ENCODE measurements at regions not wholly inside any gene's neighbourhood (a gene's known extent, or its start where the extent isn't known, plus 50 kb on each side); places are given as distances from the start of the nearest gene placed in this dataset.
A peak's percentile ranks its signal among the peaks of the same experiment; 100 is the strongest.
"Not testable (repeated sequence)": the region's sequence is repeated elsewhere in the genome, so short reads cannot be mapped to it uniquely, and the experiment has no call there.

GRCh38 chr15:53223815-53224214, 433.7 kb upstream of the ONECUT1 start:
- no peak overlapping the region for H3K27ac Mint-ChIP-seq
- H3K9me3 Mint-ChIP-seq: no peaks in the 10 kb centered on the region
- H3K36me3 Mint-ChIP-seq: no peaks in the 10 kb centered on the region
- H3K4me3 Mint-ChIP-seq: no peak overlapping the region
- no peak for DNase-seq
- no peaks in the 10 kb centered on the region for H3K4me1 Mint-ChIP-seq
- no peaks in the 10 kb centered on the region for H3K27me3 Mint-ChIP-seq

- Mint-ChIP-seq H3K27me3 (no peaks in the 10 kb centered on the region), H3K36me3 (no peaks in the 10 kb centered on the region), H3K4me3 (no peak overlapping the region), H3K27ac (no peak overlapping the region), H3K9me3 (no peaks in the 10 kb centered on the region), H3K4me1 (no peaks in the 10 kb centered on the region)
- DNase-seq: no peak
Observed at GRCh38 chr15:53218666-53219580, 428.8 kb upstream of the ONECUT1 start.

GRCh38 chr15:53216036-53216435, 425.9 kb upstream of the ONECUT1 start:
- Mint-ChIP-seq H3K4me3 (no peak overlapping the region), H3K9me3 (no peaks in the 10 kb centered on the region), H3K27me3 (peaks cover 4% of the 10 kb centered on the region), H3K4me1 (no peaks in the 10 kb centered on the region), H3K27ac (no peak overlapping the region), H3K36me3 (no peaks in the 10 kb centered on the region)
- no peak for DNase-seq

GRCh38 chr15:53213336-53213735, 423.2 kb upstream of the ONECUT1 start:
- no peak overlapping the region for H3K4me3 Mint-ChIP-seq
- H3K27ac Mint-ChIP-seq: no peak overlapping the region
- no peak for DNase-seq
- H3K27me3 Mint-ChIP-seq: peaks cover 14% of the 10 kb centered on the region
- no peaks in the 10 kb centered on the region for H3K36me3 Mint-ChIP-seq
- no peaks in the 10 kb centered on the region for H3K4me1 Mint-ChIP-seq
- no peaks in the 10 kb centered on the region for H3K9me3 Mint-ChIP-seq

GRCh38 chr15:53212785-53213184, 422.6 kb upstream of the ONECUT1 start:
- H3K27me3 Mint-ChIP-seq: peaks cover 15% of the 10 kb centered on the region
- no peak overlapping the region for H3K27ac Mint-ChIP-seq
- no peak for DNase-seq
- H3K36me3 Mint-ChIP-seq: no peaks in the 10 kb centered on the region
- no peak overlapping the region for H3K4me3 Mint-ChIP-seq
- H3K4me1 Mint-ChIP-seq: no peaks in the 10 kb centered on the region
- H3K9me3 Mint-ChIP-seq: no peaks in the 10 kb centered on the region

- Mint-ChIP-seq H3K27me3 (peaks cover 15% of the 10 kb centered on the region), H3K9me3 (peaks cover 1% of the 10 kb centered on the region), H3K27ac (no peak overlapping the region), H3K4me3 (no peak overlapping the region), H3K36me3 (no peaks in the 10 kb centered on the region), H3K4me1 (no peaks in the 10 kb centered on the region)
- no peak for DNase-seq
Observed at GRCh38 chr15:53210653-53211052, 420.5 kb upstream of the ONECUT1 start.

GRCh38 chr15:53209396-53210042, 419.4 kb upstream of the ONECUT1 start:
- Mint-ChIP-seq H3K27ac (no peak overlapping the region), H3K4me1 (no peaks in the 10 kb centered on the region), H3K36me3 (no peaks in the 10 kb centered on the region), H3K27me3 (peaks cover 18% of the 10 kb centered on the region), H3K9me3 (peaks cover 2% of the 10 kb centered on the region), H3K4me3 (no peak overlapping the region)
- no peak for DNase-seq

- no peak overlapping the region for H3K27ac Mint-ChIP-seq
- no peak for DNase-seq
- H3K36me3 Mint-ChIP-seq: no peaks in the 10 kb centered on the region
- no peak overlapping the region for H3K4me3 Mint-ChIP-seq
- H3K9me3 Mint-ChIP-seq: peaks cover 2% of the 10 kb centered on the region
- H3K27me3 Mint-ChIP-seq: peaks cover 20% of the 10 kb centered on the region
- H3K4me1 Mint-ChIP-seq: no peaks in the 10 kb centered on the region
Observed at GRCh38 chr15:53208751-53209150, 418.6 kb upstream of the ONECUT1 start.

- no peak overlapping the region for H3K4me3 Mint-ChIP-seq
- no peak overlapping the region for H3K27ac Mint-ChIP-seq
- peaks cover 15% of the 10 kb centered on the region for H3K27me3 Mint-ChIP-seq
- H3K9me3 Mint-ChIP-seq: peaks cover 2% of the 10 kb centered on the region
- H3K4me1 Mint-ChIP-seq: no peaks in the 10 kb centered on the region
- DNase-seq: no peak
- no peaks in the 10 kb centered on the region for H3K36me3 Mint-ChIP-seq
Observed at GRCh38 chr15:53203454-53203853, 413.3 kb upstream of the ONECUT1 start.

GRCh38 chr15:53202876-53203275, 412.7 kb upstream of the ONECUT1 start:
- Mint-ChIP-seq H3K27ac (no peak overlapping the region), H3K4me1 (no peaks in the 10 kb centered on the region), H3K9me3 (peaks cover 2% of the 10 kb centered on the region), H3K4me3 (no peak overlapping the region), H3K27me3 (peaks cover 14% of the 10 kb centered on the region), H3K36me3 (no peaks in the 10 kb centered on the region)
- DNase-seq: no peak

GRCh38 chr15:53197426-53197839, 407.3 kb upstream of the ONECUT1 start:
- Mint-ChIP-seq H3K36me3 (no peaks in the 10 kb centered on the region), H3K27ac (no peak overlapping the region), H3K4me1 (no peaks in the 10 kb centered on the region), H3K9me3 (peaks cover 4% of the 10 kb centered on the region), H3K4me3 (no peak overlapping the region), H3K27me3 (peaks cover 18% of the 10 kb centered on the region)
- peak; percentile 51 for DNase-seq

GRCh38 chr15:53196788-53197187, 406.7 kb upstream of the ONECUT1 start:
- no peaks in the 10 kb centered on the region for H3K36me3 Mint-ChIP-seq
- no peaks in the 10 kb centered on the region for H3K4me1 Mint-ChIP-seq
- DNase-seq: no peak
- peaks cover 4% of the 10 kb centered on the region for H3K9me3 Mint-ChIP-seq
- peaks cover 18% of the 10 kb centered on the region for H3K27me3 Mint-ChIP-seq
- no peak overlapping the region for H3K27ac Mint-ChIP-seq
- H3K4me3 Mint-ChIP-seq: no peak overlapping the region

GRCh38 chr15:53196242-53196641, 406.1 kb upstream of the ONECUT1 start:
- H3K27me3 Mint-ChIP-seq: peaks cover 18% of the 10 kb centered on the region
- no peaks in the 10 kb centered on the region for H3K4me1 Mint-ChIP-seq
- no peaks in the 10 kb centered on the region for H3K36me3 Mint-ChIP-seq
- peaks cover 4% of the 10 kb centered on the region for H3K9me3 Mint-ChIP-seq
- H3K4me3 Mint-ChIP-seq: no peak overlapping the region
- DNase-seq: no peak
- no peak overlapping the region for H3K27ac Mint-ChIP-seq

GRCh38 chr15:53193149-53193548, 403.0 kb upstream of the ONECUT1 start:
- Mint-ChIP-seq H3K4me1 (no peaks in the 10 kb centered on the region), H3K36me3 (no peaks in the 10 kb centered on the region), H3K4me3 (no peak overlapping the region), H3K27ac (no peak overlapping the region), H3K9me3 (peaks cover 4% of the 10 kb centered on the region), H3K27me3 (peaks cover 12% of the 10 kb centered on the region)
- DNase-seq: no peak

GRCh38 chr15:53189860-53190259, 399.7 kb upstream of the ONECUT1 start:
- Mint-ChIP-seq H3K27me3 (no peaks in the 10 kb centered on the region), H3K27ac (no peak overlapping the region), H3K9me3 (peaks cover 8% of the 10 kb centered on the region), H3K4me1 (no peaks in the 10 kb centered on the region), H3K36me3 (no peaks in the 10 kb centered on the region), H3K4me3 (no peak overlapping the region)
- DNase-seq: no peak

GRCh38 chr15:53183449-53183848, 393.3 kb upstream of the ONECUT1 start:
- peaks cover 13% of the 10 kb centered on the region for H3K9me3 Mint-ChIP-seq
- not testable (repeated sequence) for DNase-seq, H3K4me1 Mint-ChIP-seq, H3K36me3 Mint-ChIP-seq, H3K27me3 Mint-ChIP-seq, H3K4me3 Mint-ChIP-seq, H3K27ac Mint-ChIP-seq
